ENCODE measurements at regions not wholly inside any gene's neighbourhood (a gene's known extent, or its start where the extent isn't known, plus 50 kb on each side); places are given as distances from the start of the nearest gene placed in this dataset.

DNA sequence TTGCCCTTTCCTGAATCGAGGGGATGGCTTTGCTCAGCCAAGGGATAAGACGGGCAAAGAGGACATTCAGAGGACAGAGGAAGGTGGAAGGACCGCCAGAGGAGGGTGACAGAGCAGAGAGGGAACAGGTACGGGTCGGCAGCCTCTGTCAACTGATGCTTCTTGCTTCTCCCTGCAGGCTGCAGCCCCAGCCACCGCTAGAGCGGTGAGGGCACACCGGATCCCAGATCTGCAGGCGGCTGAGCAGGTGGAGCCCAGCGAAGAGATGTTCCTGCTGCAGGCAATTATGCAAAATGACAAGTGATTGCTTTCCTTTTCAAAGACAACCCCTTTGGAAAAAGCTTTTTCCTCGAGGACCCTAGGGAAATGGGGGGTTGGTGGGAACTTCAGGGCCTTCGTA lies 181.9 kb upstream of the ANKRD30A start:
- Histone ChIP-seq H3K27me3 (ENCODE audit: low read depth) (no peaks in the 10 kb centered on the region), H3K9me3 (no peaks in the 10 kb centered on the region), H3K4me3 (no peak overlapping the region), H3K4me1 (no peaks in the 10 kb centered on the region), H3K36me3 (replicated peaks) (no peaks in the 10 kb centered on the region)
- in situ Hi-C loops (cut with MboI; ENCODE audit: low sequenced_read_pairs) = no loop called here
- peak in 1 of 2 experiments; percentile 9 for DNase-seq (ENCODE audit: low spot score in 2 of 2)

DNA sequence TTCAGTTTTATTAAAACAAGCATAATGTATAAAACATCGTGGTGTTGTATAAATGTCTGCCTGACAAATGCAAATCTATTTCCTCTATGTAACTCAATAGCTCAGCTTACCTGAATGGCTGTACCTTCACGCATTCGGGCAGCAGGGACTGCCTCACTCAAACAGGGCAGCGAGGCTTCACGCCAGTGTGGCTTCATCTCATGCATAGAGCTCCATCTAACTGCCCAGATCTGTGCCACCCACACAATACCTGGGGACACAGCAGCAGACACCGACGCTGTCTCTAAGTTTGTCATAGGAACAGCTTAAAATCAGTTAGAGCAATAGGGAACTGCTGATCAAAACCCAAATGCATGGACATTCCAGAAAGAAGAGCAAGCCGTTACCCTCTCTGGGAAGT lies 182.8 kb upstream of the ANKRD30A start:
- Histone ChIP-seq H3K4me1 (no peaks in the 10 kb centered on the region), H3K27me3 (ENCODE audit: low read depth) (no peaks in the 10 kb centered on the region), H3K36me3 (replicated peaks) (no peaks in the 10 kb centered on the region), H3K4me3 (no peak overlapping the region), H3K9me3 (no peaks in the 10 kb centered on the region)
- in situ Hi-C loops (cut with MboI; ENCODE audit: low sequenced_read_pairs) = no loop called here
- no peak for DNase-seq (ENCODE audit: low spot score in 2 of 2)

DNA sequence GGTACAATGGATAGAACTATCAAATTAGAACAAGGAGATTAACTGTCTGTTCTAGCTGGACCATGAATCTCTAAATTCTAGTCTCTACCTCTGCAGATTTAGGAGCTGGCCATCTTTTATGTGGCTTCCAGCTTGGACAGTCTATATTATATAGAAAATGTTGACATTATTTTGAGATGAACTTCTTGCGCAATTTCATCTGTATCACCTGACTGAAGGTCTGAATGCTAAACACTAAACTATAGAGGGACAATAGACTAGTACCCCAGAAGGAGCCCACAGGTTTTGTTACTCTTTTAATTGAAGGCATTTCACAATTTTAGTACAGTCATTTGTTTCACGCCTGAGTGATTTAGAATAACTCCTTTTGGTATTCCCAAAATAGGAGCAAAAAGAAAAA lies 222.4 kb upstream of the ANKRD30A start:
- in situ Hi-C loops (cut with MboI; ENCODE audit: low sequenced_read_pairs) = no loop called here

DNA sequence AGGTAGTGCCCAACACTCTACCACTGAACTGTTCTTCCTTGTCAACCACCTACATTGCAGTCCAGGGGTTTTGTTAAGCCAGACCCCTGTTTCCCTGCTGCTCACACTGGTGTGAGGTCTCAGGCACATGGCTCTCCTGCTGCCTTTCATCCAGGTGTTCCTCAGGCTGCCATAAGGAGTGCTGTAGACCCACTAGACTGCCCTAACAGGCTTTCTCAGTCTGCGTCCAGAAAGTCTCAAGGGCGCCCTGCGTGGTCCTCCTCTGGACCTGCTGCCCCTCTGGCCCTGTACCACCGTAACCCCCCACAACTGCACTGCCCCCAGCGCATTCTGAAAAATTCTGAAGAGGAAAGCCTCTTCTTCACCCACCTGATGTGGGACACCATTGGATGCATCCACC lies 225.7 kb upstream of the ANKRD30A start:
- no peak overlapping the region for H3K4me3 ChIP-seq
- H3K36me3 ChIP-seq (replicated peaks) = no peaks in the 10 kb centered on the region
- in situ Hi-C loops (cut with MboI; ENCODE audit: low sequenced_read_pairs) = no loop called here
- no peaks in the 10 kb centered on the region for H3K27me3 ChIP-seq (ENCODE audit: low read depth)
- H3K4me1 ChIP-seq = peaks cover 6% of the 10 kb centered on the region; the same call in 1 of the 2 replicates
- H3K9me3 ChIP-seq = no peaks in the 10 kb centered on the region
- no peak for DNase-seq (ENCODE audit: low spot score in 2 of 2)

More for the DNA sequence above, 222.4 kb upstream of the ANKRD30A start:
- Histone ChIP-seq H3K9me3 (no peaks in the 10 kb centered on the region), H3K36me3 (replicated peaks) (no peaks in the 10 kb centered on the region), H3K27me3 (ENCODE audit: low read depth) (no peaks in the 10 kb centered on the region), H3K4me1 (peaks cover 6% of the 10 kb centered on the region; the same call in 1 of the 2 replicates), H3K4me3 (no peak overlapping the region)
- DNase-seq (ENCODE audit: low spot score in 2 of 2) = peak in 1 of 2 experiments; percentile 68

DNA sequence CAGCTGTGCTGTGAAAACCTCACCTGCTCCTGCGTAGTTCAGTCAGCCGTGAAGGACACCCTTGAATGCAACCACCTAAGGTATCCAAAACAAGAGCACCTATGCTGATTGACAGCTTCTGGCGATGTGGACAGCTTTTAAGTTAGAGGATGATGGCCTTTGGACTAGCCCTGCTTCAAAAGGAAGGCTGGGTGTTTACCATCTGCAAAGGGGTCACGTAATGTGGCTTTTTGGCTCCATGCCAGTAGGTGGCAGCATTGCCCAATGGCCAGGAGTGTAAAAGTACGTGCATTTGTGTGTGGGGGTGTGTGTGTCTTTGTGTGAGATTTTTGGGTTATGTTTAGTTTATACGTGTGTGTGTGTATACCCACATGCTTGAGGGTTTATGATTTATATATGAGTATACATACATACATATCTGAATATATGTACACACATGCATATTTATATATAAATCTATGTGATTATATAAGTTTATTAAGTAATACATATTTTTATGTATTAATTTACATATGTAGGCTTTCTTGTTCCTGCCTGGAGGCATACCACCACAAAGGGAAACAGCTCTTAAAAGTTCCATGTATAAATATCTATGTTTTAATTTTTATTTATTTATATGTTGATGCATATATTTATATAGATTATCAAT lies 236.3 kb upstream of the ANKRD30A start:
- no peak overlapping the region for H3K4me3 ChIP-seq
- no peaks in the 10 kb centered on the region for H3K4me1 ChIP-seq
- DNase-seq (ENCODE audit: low spot score in 2 of 2) = peak; percentile 49 to 81
- H3K27me3 ChIP-seq (ENCODE audit: low read depth) = no peaks in the 10 kb centered on the region
- in situ Hi-C loops (cut with MboI; ENCODE audit: low sequenced_read_pairs) = no loop called here
- H3K9me3 ChIP-seq = no peaks in the 10 kb centered on the region
- H3K36me3 ChIP-seq (replicated peaks) = no peaks in the 10 kb centered on the region

DNA sequence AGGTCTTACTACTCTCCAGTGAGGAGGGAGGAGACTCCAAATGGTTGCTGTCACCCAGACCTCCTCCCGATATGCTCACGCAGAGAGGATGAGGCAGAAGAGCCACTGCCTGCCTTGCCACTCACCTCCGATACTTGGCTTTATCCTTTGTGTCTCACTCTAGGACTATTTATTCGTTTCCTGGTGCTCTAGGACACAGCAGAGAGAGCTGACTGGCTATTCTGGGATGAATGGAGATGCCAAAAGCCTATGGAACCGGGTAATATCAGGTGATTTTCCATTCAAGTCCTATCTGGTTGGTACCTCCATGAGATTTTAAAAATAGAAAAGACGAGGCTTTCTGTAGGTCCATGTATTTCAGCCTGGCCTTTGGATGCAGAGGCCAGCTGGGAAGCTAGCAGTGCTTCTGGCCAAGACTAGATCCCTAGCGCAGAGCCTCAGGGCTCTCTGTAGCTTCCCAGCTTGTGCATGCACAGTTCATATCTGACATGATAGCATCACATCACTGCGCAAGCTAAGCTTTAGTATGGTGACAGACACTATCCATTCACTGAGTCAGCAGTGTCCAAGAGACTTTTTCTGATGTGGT lies 239.0 kb upstream of the ANKRD30A start:
- no peak overlapping the region for H3K4me3 ChIP-seq
- H3K27me3 ChIP-seq (ENCODE audit: low read depth) = no peaks in the 10 kb centered on the region
- no peaks in the 10 kb centered on the region for H3K9me3 ChIP-seq
- no peaks in the 10 kb centered on the region for H3K36me3 ChIP-seq (replicated peaks)
- in situ Hi-C loops (cut with MboI; ENCODE audit: low sequenced_read_pairs) = no loop called here
- H3K4me1 ChIP-seq = no peaks in the 10 kb centered on the region
- no peak for DNase-seq (ENCODE audit: low spot score in 2 of 2)

DNA sequence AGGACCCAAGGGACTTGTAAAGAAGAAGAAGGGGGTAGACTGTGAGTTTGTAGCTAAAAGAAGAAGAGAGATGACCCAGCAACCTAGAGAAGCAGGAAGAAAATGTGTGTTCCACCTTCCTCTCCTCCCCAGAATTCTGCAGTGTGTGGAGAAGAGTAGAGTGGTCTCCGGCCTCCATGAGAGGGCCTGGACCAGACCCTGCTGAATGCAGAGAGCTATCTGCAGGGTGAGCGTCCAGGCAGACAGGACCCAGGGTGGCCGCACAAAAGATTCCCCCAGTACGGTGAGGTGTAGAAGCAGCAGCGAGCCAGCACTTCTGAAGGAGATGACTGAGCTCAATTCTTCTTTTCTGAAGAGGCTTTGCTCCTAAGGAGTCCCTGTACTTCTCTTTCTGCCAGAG lies 239.7 kb upstream of the ANKRD30A start:
- H3K36me3 ChIP-seq (replicated peaks) = no peaks in the 10 kb centered on the region
- in situ Hi-C loops (cut with MboI; ENCODE audit: low sequenced_read_pairs) = no loop called here
- DNase-seq (ENCODE audit: low spot score in 2 of 2) = no peak
- H3K4me1 ChIP-seq = no peaks in the 10 kb centered on the region
- no peaks in the 10 kb centered on the region for H3K27me3 ChIP-seq (ENCODE audit: low read depth)
- H3K4me3 ChIP-seq = no peak overlapping the region
- H3K9me3 ChIP-seq = no peaks in the 10 kb centered on the region

DNA sequence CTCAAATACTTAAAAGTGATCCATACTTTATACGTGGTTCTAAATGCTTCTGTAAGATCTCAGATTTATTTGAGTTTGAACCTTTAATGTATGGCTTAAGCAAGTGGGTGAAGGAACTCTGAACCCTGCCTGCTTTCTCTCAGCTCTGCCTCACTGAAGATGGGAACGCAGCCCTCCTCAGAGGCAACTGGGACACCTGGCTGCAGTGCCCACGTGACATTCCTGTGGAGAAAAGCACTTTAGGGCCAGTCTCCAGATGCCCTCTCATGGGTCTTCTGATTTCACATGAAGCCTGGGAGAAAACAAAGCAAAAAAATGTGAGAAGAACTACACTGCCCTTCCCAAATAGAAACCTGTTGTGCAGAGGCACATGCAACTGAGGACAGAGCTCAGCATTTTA lies 242.6 kb upstream of the ANKRD30A start:
- Histone ChIP-seq H3K4me3 (no peak overlapping the region), H3K4me1 (no peaks in the 10 kb centered on the region), H3K27me3 (ENCODE audit: low read depth) (no peaks in the 10 kb centered on the region; the same call in 1 of the 2 replicates), H3K36me3 (replicated peaks) (no peaks in the 10 kb centered on the region), H3K9me3 (no peaks in the 10 kb centered on the region)
- no peak for DNase-seq (ENCODE audit: low spot score in 2 of 2)
- in situ Hi-C loops (cut with MboI; ENCODE audit: low sequenced_read_pairs) = no loop called here

DNA sequence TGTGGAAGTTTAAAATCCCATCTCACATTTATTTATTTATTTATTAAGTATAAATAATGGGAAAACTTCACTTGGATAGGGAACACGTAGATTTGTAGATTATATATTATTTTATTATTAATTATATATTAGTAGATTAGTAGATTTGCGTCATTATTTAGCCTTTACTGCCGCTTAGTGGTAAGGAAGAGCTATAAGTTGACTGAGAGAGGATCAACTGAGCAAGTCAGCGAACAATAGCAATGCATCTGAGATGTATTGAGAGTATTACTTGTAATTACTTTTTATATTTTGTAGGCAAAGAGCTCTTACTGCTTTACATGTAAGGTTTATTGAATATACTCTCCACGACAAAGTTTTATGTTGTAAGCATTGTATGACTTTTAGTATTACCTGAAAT lies 244.5 kb upstream of the ANKRD30A start:
- no peak overlapping the region for H3K4me3 ChIP-seq
- DNase-seq (ENCODE audit: low spot score in 2 of 2) = peak in 1 of 2 experiments; percentile 10
- in situ Hi-C loops (cut with MboI; ENCODE audit: low sequenced_read_pairs) = no loop called here

DNA sequence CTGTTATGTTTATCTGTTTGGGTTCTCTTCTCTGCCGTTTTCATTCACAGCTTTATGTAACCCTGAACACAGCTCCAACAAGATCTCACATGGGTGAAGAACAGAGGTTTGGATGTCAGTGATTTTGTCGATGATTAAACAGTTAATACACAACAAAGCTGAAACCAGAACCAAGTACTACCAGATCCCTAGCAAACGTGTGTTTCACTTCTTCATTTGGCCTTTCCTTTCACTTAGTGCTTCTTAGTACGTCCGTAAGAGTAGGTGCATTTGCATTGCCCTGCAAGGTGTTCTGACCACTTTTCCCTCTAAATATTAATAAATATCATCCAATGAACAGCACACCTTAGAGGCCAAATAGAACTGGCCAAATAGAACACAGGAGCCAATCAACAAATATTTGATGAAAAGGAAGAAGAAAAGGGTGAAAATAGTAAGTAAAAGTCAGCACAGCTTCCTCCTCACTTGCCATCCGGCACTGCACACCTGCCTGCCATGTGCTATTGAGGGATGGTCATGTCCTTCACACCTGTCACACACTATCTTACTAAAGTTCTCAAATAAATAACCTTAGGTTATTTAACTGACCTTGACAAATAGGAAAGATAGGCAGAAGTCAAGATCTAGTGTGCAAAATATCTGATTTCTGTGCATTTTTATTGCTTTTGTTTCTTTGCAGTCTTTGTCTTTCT lies 252.6 kb upstream of the ANKRD30A start:
- Histone ChIP-seq H3K4me3 (no peak overlapping the region), H3K36me3 (replicated peaks) (no peaks in the 10 kb centered on the region), H3K9me3 (no peaks in the 10 kb centered on the region), H3K4me1 (no peaks in the 10 kb centered on the region), H3K27me3 (ENCODE audit: low read depth) (no peaks in the 10 kb centered on the region; the same call in 1 of the 2 replicates)
- no peak for DNase-seq (ENCODE audit: low spot score in 2 of 2)
- in situ Hi-C loops (cut with MboI; ENCODE audit: low sequenced_read_pairs) = no loop called here

More for the DNA sequence above, 244.5 kb upstream of the ANKRD30A start:
- no peaks in the 10 kb centered on the region; the same call in none of the 2 replicates for H3K27me3 ChIP-seq (ENCODE audit: low read depth)
- no peaks in the 10 kb centered on the region for H3K4me1 ChIP-seq
- H3K9me3 ChIP-seq = no peaks in the 10 kb centered on the region
- no peaks in the 10 kb centered on the region for H3K36me3 ChIP-seq (replicated peaks)

DNA sequence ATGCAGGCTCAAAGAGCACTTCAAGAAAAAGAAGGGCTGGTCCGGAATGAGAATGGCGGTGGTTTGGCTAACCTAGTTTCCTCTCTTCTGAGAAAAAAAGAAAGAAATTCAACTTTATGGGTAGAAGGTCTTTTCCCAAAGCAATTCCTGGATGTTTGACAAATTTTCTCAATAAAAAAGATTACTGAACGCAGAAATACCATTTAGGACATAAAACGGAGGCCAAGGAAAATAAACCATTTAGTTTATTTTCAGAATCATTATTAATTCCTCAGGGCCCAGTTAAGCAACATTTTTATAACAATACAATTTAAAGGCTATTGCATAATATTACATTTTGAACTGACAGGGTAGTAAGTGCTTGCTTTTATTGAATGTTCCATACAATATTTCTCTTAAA lies 284.6 kb upstream of the ANKRD30A start:
- DNase-seq (ENCODE audit: low spot score in 2 of 2) = no peak
- Histone ChIP-seq H3K27me3 (ENCODE audit: low read depth) (no peaks in the 10 kb centered on the region), H3K4me1 (no peaks in the 10 kb centered on the region), H3K4me3 (no peak overlapping the region), H3K36me3 (replicated peaks) (no peaks in the 10 kb centered on the region), H3K9me3 (no peaks in the 10 kb centered on the region)
- in situ Hi-C loops (cut with MboI; ENCODE audit: low sequenced_read_pairs) = no loop called here

DNA sequence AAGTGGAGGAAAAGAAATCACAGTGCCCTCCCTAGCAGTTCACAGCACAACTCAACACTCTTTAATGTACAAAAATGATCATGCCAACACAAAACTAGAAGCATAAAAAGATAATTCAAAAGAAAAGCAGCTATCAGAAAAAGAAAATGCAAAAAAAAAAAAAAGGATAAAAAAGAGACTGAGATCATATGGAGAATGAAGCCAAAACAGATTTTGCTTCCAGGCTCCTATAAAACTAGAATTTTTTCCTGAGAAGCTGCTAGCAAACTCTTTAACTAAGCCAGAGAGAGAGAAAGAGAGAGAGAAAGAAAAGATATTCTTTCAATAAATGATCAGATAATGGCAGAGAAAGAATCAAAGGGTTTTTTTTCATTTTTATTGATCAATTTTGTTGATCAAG lies 288.0 kb upstream of the ANKRD30A start:
- DNase-seq (ENCODE audit: low spot score in 2 of 2) = no peak
- Histone ChIP-seq H3K9me3 (no peaks in the 10 kb centered on the region), H3K36me3 (replicated peaks) (no peaks in the 10 kb centered on the region), H3K4me3 (no peak overlapping the region), H3K4me1 (no peaks in the 10 kb centered on the region), H3K27me3 (ENCODE audit: low read depth) (no peaks in the 10 kb centered on the region)
- in situ Hi-C loops (cut with MboI; ENCODE audit: low sequenced_read_pairs) = no loop called here

DNA sequence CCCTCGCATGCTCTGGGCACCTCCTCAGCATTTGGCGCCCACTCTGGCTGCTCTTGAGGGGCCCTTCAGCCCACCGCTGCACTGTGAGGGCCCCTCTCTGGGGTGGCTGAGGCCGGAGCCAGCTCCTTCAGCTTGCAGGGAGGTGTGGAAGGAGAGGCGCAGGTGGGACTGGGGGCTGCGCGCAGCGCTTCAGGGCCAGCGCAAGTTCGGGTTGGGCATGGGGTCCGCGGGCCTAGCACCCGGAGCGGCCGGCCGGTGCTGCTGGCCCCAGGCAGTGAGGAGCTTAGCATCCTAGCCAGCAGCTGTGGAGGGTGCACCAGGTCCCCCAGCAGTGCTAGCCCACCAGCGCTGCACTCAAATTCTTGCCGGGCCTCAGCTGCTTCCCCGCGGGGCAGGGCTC lies 305.6 kb upstream of the ANKRD30A start:
- Histone ChIP-seq H3K4me3 (no peak overlapping the region), H3K27me3 (ENCODE audit: low read depth) (no peaks in the 10 kb centered on the region), H3K36me3 (replicated peaks) (no peaks in the 10 kb centered on the region), H3K9me3 (no peaks in the 10 kb centered on the region), H3K4me1 (no peaks in the 10 kb centered on the region)
- in situ Hi-C loops (cut with MboI; ENCODE audit: low sequenced_read_pairs) = no loop called here
- no peak for DNase-seq (ENCODE audit: low spot score in 2 of 2)

DNA sequence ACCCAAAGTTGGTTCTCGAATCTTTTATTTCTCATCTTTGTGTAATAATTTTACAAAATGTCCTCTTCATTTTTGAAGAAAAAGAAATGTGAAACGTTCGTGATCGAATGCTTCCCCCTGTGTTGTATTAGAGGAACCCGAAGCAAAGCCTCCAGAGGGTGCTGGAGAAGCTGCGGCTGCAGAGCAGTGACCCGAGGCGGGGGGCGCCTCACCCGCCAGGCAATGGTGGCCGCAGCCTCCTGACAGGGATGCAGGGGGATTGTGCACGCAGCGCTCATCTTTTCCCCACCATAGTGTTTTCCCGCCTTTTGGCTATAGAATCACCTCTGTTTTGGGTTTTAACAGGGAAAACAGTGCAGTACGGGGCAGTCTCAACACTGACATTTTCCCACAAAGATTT lies 307.5 kb upstream of the ANKRD30A start:
- in situ Hi-C loops (cut with MboI; ENCODE audit: low sequenced_read_pairs) = no loop called here
- H3K27me3 ChIP-seq (ENCODE audit: low read depth) = no peaks in the 10 kb centered on the region
- no peaks in the 10 kb centered on the region for H3K9me3 ChIP-seq
- H3K4me1 ChIP-seq = no peaks in the 10 kb centered on the region
- H3K36me3 ChIP-seq (replicated peaks) = no peaks in the 10 kb centered on the region
- no peak overlapping the region for H3K4me3 ChIP-seq
- DNase-seq (ENCODE audit: low spot score in 2 of 2) = no peak

Data from HAP-1 (cell line).